WTC11 (cell line): ENCODE measurements at regions not wholly inside any gene's neighbourhood (a gene's known extent, or its start where the extent isn't known, plus 50 kb on each side); places are given as distances from the start of the nearest gene placed in this dataset.

Source experiments
- ELF4 ChIP-seq: sonication (generic); formaldehyde crosslinking; IDR thresholded peaks from 2 replicates; pipeline ENCODE4 v1.8.1; 2022; ENCODE audit warnings: low read depth, mild to moderate bottlenecking, moderate library complexity, missing genetic modification reagents
- ETV6 ChIP-seq: sonication (generic); formaldehyde crosslinking; IDR thresholded peaks from 2 replicates; pipeline ENCODE4 v1.8.1; 2022; ENCODE audit warnings: mild to moderate bottlenecking, missing genetic modification reagents
- MYBL2 ChIP-seq: sonication (generic); formaldehyde crosslinking; IDR thresholded peaks from 2 replicates; pipeline ENCODE4 v1.8.1; 2023; ENCODE audit warnings: mild to moderate bottlenecking, moderate library complexity, missing genetic modification reagents
- NFE2L1 ChIP-seq: sonication (generic); formaldehyde crosslinking; IDR thresholded peaks from 2 replicates; pipeline ENCODE4 v1.8.1; 2023; ENCODE audit warnings: missing genetic modification reagents
- NFYB ChIP-seq: sonication (generic); formaldehyde crosslinking; conservative IDR thresholded peaks from 2 replicates; pipeline ENCODE4 v1.8.0; 2022; ENCODE audit warnings: low read depth, missing genetic modification reagents
- NR3C1 ChIP-seq: sonication (generic); formaldehyde crosslinking; conservative IDR thresholded peaks from 2 replicates; pipeline ENCODE4 v1.8.1; 2023; ENCODE audit warnings: low read depth, mild to moderate bottlenecking, missing genetic modification reagents
- SMAD4 ChIP-seq: sonication (generic); formaldehyde crosslinking; IDR thresholded peaks from 2 replicates; pipeline ENCODE4 v1.8.0; 2022; ENCODE audit warnings: mild to moderate bottlenecking, missing genetic modification reagents
- SP1 ChIP-seq: sonication (generic); formaldehyde crosslinking; conservative IDR thresholded peaks from 2 replicates; pipeline ENCODE4 v1.8.1; 2022; ENCODE audit warnings: missing genetic modification reagents
- TCF7 ChIP-seq: sonication (generic); formaldehyde crosslinking; IDR thresholded peaks from 2 replicates; pipeline ENCODE4 v1.8.0; 2022; ENCODE audit warnings: mild to moderate bottlenecking, low read depth, missing genetic modification reagents, moderate library complexity
- TEAD4 ChIP-seq: sonication (generic); formaldehyde crosslinking; IDR thresholded peaks from 2 replicates; pipeline ENCODE4 v1.8.0; 2022; ENCODE audit warnings: mild to moderate bottlenecking, missing genetic modification reagents
- TF ChIP-seq, protein P1 (sequence below): fragments of 200-600 bp; IDR thresholded peaks from 2 replicates; pipeline ENCODE4 v1.8.0; 2022; ENCODE audit warnings: antibody characterized with exemption
- TF ChIP-seq, protein P2 (sequence below): sonication (generic); formaldehyde crosslinking; IDR thresholded peaks from 2 replicates; pipeline ENCODE4 v1.8.0; 2022; ENCODE audit warnings: mild to moderate bottlenecking, missing genetic modification reagents
- TF ChIP-seq, protein P3 (sequence below): sonication (generic); formaldehyde crosslinking; conservative IDR thresholded peaks from 2 replicates; pipeline ENCODE4 v1.8.1; 2022; ENCODE audit warnings: mild to moderate bottlenecking, missing genetic modification reagents
- TF ChIP-seq, protein P4 (sequence below): sonication (generic); formaldehyde crosslinking; IDR thresholded peaks from 2 replicates; pipeline ENCODE4 v1.8.1; 2022; ENCODE audit warnings: low read depth, mild to moderate bottlenecking, moderate library complexity, missing genetic modification reagents, borderline replicate concordance

DNA sequence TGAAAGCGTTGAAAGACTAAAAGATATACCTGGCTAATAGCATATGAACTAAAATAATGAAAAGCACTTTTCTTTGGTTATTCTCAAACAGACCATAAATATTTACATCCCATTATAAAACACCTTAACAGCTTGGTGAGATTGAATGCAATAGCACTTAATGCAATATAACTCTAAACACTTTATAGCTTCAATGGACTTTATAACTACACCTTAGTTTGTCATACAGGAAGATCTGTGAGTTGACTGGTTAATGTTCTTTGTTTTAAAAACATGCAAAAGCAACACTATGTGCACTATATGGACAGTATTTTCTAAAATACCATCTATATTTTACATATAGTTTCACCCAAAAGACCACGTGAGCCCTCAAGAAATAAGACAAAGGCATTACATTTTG, 353.3 kb upstream of the ACVR2A start:
- TF ChIP-seq, protein P1, sequence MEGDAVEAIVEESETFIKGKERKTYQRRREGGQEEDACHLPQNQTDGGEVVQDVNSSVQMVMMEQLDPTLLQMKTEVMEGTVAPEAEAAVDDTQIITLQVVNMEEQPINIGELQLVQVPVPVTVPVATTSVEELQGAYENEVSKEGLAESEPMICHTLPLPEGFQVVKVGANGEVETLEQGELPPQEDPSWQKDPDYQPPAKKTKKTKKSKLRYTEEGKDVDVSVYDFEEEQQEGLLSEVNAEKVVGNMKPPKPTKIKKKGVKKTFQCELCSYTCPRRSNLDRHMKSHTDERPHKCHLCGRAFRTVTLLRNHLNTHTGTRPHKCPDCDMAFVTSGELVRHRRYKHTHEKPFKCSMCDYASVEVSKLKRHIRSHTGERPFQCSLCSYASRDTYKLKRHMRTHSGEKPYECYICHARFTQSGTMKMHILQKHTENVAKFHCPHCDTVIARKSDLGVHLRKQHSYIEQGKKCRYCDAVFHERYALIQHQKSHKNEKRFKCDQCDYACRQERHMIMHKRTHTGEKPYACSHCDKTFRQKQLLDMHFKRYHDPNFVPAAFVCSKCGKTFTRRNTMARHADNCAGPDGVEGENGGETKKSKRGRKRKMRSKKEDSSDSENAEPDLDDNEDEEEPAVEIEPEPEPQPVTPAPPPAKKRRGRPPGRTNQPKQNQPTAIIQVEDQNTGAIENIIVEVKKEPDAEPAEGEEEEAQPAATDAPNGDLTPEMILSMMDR, result no peak
- TF ChIP-seq, protein P2, sequence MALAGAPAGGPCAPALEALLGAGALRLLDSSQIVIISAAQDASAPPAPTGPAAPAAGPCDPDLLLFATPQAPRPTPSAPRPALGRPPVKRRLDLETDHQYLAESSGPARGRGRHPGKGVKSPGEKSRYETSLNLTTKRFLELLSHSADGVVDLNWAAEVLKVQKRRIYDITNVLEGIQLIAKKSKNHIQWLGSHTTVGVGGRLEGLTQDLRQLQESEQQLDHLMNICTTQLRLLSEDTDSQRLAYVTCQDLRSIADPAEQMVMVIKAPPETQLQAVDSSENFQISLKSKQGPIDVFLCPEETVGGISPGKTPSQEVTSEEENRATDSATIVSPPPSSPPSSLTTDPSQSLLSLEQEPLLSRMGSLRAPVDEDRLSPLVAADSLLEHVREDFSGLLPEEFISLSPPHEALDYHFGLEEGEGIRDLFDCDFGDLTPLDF (CRISPR knock-in tag), result no peak
- TF ChIP-seq, protein P3, sequence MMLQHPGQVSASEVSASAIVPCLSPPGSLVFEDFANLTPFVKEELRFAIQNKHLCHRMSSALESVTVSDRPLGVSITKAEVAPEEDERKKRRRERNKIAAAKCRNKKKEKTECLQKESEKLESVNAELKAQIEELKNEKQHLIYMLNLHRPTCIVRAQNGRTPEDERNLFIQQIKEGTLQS (CRISPR knock-in tag), result no peak
- no peak for TF ChIP-seq ELF4
- TF ChIP-seq, protein P4, sequence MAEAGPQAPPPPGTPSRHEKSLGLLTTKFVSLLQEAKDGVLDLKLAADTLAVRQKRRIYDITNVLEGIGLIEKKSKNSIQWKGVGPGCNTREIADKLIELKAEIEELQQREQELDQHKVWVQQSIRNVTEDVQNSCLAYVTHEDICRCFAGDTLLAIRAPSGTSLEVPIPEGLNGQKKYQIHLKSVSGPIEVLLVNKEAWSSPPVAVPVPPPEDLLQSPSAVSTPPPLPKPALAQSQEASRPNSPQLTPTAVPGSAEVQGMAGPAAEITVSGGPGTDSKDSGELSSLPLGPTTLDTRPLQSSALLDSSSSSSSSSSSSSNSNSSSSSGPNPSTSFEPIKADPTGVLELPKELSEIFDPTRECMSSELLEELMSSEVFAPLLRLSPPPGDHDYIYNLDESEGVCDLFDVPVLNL, result no peak
- TF ChIP-seq TEAD4, result no peak
- no peak for TF ChIP-seq SP1 (CRISPR knock-in tag)
- no peak for TF ChIP-seq ETV6 (CRISPR knock-in tag)
- TF ChIP-seq NR3C1, result no peak
- TF ChIP-seq NFYB (CRISPR knock-in tag), result no peak
- no peak for TF ChIP-seq NFE2L1 (CRISPR knock-in tag)
- TF ChIP-seq TCF7 (CRISPR knock-in tag), result no peak
- TF ChIP-seq SMAD4, result no peak
- TF ChIP-seq MYBL2 (CRISPR knock-in tag), result no peak
